ENCODE measurements at regions not wholly inside any gene's neighbourhood (a gene's known extent, or its start where the extent isn't known, plus 50 kb on each side); places are given as distances from the start of the nearest gene placed in this dataset.

DNA sequence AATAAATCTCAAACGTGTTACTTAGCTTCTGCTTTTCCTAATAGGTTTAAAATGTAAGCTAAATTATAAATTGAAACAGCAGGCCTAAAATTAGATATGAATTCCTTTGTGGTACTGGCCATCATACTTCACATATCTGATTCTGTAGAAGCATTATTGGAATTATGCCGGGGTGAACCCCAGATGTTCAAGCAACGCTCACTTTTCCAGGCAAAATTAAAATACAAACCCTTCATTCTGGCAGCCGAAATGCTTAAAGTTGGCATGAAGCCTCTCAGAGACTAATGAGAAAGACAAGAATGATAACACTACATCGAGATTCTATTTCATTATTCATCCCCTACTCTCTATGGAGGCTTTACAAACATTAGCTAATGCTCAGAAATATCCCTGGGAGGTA lies 1352.7 kb upstream of the ADGRL2 start:
- Histone ChIP-seq H3K27me3 (no peaks in the 10 kb centered on the region), H3K27ac (no peak overlapping the region), H3K4me3 (no peak overlapping the region), H3K36me3 (ENCODE audit: low read depth, missing control alignments) (no peaks in the 10 kb centered on the region), H3K4me1 (no peaks in the 10 kb centered on the region), H3K9me3 (no peaks in the 10 kb centered on the region)
- intact Hi-C loops (cut with DNase I; ENCODE audit: low total_unique reads): loop anchor here (10.0 kb wide), 1 partner anchor 833 kb away; no protein-coding TSS in a partner anchor
- 55 to 56% methylated on average over 5 of the region's 5 CpGs for WGBS, 2 donors
- DNase-seq: no peak
- TF ChIP-seq POLR2A (IDR thresholded peaks at IDR 0.05): no peak
- TF ChIP-seq, protein P1, sequence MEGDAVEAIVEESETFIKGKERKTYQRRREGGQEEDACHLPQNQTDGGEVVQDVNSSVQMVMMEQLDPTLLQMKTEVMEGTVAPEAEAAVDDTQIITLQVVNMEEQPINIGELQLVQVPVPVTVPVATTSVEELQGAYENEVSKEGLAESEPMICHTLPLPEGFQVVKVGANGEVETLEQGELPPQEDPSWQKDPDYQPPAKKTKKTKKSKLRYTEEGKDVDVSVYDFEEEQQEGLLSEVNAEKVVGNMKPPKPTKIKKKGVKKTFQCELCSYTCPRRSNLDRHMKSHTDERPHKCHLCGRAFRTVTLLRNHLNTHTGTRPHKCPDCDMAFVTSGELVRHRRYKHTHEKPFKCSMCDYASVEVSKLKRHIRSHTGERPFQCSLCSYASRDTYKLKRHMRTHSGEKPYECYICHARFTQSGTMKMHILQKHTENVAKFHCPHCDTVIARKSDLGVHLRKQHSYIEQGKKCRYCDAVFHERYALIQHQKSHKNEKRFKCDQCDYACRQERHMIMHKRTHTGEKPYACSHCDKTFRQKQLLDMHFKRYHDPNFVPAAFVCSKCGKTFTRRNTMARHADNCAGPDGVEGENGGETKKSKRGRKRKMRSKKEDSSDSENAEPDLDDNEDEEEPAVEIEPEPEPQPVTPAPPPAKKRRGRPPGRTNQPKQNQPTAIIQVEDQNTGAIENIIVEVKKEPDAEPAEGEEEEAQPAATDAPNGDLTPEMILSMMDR (IDR thresholded peaks at IDR 0.05): no peak

DNA sequence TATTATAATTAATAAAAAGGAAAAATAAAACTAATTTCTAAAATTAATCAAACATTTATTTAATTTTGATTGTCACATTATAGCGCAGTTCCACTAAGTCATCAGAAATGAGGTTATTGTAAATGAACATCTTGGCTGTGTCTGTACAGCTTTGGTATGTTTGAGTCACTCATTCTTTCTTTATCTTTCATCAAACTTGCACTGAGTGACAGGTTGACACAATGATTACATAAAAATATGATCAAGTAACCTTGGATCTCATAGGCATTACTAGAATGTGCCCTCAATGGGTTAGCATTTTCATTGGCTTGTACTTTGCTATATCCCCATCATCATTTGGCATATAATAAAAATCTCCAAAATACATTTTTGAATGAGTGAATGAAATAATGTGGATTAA lies 1353.2 kb upstream of the ADGRL2 start:
- Histone ChIP-seq H3K36me3 (ENCODE audit: low read depth, missing control alignments) (no peaks in the 10 kb centered on the region), H3K9me3 (no peaks in the 10 kb centered on the region), H3K4me3 (no peak overlapping the region), H3K27me3 (no peaks in the 10 kb centered on the region), H3K27ac (no peak overlapping the region), H3K4me1 (no peaks in the 10 kb centered on the region)
- DNase-seq: no peak
- TF ChIP-seq POLR2A (IDR thresholded peaks at IDR 0.05): no peak
- TF ChIP-seq, protein P1 (IDR thresholded peaks at IDR 0.05): no peak
- intact Hi-C loops (cut with DNase I; ENCODE audit: low total_unique reads): loop anchor here (10.0 kb wide), 1 partner anchor 833 kb away; no protein-coding TSS in a partner anchor
- 97 to 100% methylated on average over 1 of the region's 1 CpG for WGBS, 2 donors

DNA sequence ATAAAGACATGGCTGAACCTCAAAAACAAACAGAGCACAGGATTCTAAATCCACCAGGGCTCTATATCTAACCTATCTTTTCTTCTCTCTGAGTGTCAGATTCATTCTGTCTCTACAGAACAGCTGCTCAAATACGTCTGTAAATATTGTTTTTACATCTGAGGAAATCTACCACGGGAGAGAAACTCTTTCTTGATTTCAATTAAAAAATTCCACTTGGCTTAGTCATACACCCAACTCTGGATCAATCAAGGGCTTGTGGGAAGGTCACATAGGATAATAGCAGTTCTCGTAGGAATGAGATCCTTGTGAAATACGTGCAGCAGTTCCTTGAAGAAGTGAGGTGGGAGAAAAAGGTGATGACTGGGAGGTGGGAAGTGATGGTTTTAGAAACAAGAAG lies 1355.7 kb upstream of the ADGRL2 start:
- Histone ChIP-seq H3K27me3 (no peaks in the 10 kb centered on the region), H3K4me1 (no peaks in the 10 kb centered on the region), H3K9me3 (no peaks in the 10 kb centered on the region), H3K4me3 (no peak overlapping the region), H3K36me3 (ENCODE audit: low read depth, missing control alignments) (no peaks in the 10 kb centered on the region), H3K27ac (no peak overlapping the region)
- DNase-seq: no peak
- no peak for TF ChIP-seq POLR2A (IDR thresholded peaks at IDR 0.05)
- TF ChIP-seq, protein P1 (IDR thresholded peaks at IDR 0.05): no peak
- WGBS, 2 donors: 72 to 76% methylated on average over 4 of the region's 4 CpGs
- intact Hi-C loops (cut with DNase I; ENCODE audit: low total_unique reads): loop anchor here (10.0 kb wide), 1 partner anchor 830 kb away; no protein-coding TSS in a partner anchor

DNA sequence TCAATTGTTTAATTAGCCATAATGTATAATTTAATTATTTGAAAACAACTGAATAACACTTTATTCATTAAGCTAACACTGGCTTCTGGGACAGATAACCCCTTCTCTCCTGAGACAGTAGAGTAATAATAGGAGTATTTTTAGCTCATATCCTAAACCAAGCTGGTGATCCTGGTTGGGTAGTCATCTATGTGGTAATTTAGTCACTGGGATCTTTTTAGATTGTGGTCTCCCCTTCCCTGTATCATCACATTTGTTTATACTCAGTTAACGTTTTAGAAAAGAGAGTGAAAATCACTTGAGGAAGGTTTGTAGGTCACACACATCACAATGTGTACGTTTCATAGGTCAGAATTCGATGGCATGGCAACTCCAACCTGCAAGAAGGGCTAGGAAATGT lies 1356.6 kb upstream of the ADGRL2 start:
- intact Hi-C loops (cut with DNase I; ENCODE audit: low total_unique reads): loop anchor here (10.0 kb wide), 1 partner anchor 829 kb away; no protein-coding TSS in a partner anchor
- Histone ChIP-seq H3K4me1 (no peaks in the 10 kb centered on the region), H3K36me3 (ENCODE audit: low read depth, missing control alignments) (no peaks in the 10 kb centered on the region), H3K27ac (no peak overlapping the region), H3K4me3 (no peak overlapping the region), H3K27me3 (no peaks in the 10 kb centered on the region), H3K9me3 (no peaks in the 10 kb centered on the region)
- no peak for DNase-seq
- no peak for TF ChIP-seq POLR2A (IDR thresholded peaks at IDR 0.05)
- TF ChIP-seq, protein P1 (IDR thresholded peaks at IDR 0.05): no peak
- WGBS, 2 donors: 84 to 85% methylated on average over 3 of the region's 3 CpGs

DNA sequence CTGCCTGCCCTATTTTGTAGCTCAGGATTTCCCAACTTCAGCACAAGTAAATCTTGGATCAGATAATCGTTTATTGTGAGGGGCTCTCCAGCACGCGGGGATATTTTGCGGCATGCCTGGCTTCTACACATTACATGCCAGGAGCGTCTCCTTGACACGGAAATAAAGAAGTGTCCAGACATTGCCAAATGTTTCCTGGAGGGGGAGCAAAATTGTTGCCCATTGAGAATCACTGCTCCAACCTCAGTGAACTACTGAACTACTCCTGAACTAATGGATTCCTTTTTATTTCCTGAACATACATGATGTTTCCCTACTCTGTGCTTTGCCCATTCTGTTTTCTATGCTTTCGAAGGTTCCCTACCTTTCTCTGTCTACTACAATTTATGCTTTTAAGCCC lies 1359.1 kb upstream of the ADGRL2 start:
- Histone ChIP-seq H3K4me1 (no peaks in the 10 kb centered on the region), H3K9me3 (no peaks in the 10 kb centered on the region), H3K27me3 (no peaks in the 10 kb centered on the region), H3K36me3 (ENCODE audit: low read depth, missing control alignments) (no peaks in the 10 kb centered on the region), H3K27ac (no peak overlapping the region), H3K4me3 (no peak overlapping the region)
- WGBS, 2 donors: 34 to 49% methylated on average over 7 of the region's 7 CpGs
- no peak for DNase-seq
- intact Hi-C loops (cut with DNase I; ENCODE audit: low total_unique reads): loop anchor here (10.0 kb wide), 1 partner anchor 827 kb away; no protein-coding TSS in a partner anchor
- TF ChIP-seq, protein P1 (IDR thresholded peaks at IDR 0.05): no peak
- TF ChIP-seq POLR2A (IDR thresholded peaks at IDR 0.05): no peak
